ENCODE measurements at regions not wholly inside any gene's neighbourhood (a gene's known extent, or its start where the extent isn't known, plus 50 kb on each side); places are given as distances from the start of the nearest gene placed in this dataset.

GRCh38 chr3:17901893-17902292 is 159.5 kb upstream of the TBC1D5 start:
- TF ChIP-seq CTCF (IDR thresholded peaks at IDR 0.05), result no peak
- Mint-ChIP-seq H3K4me3 (no peak overlapping the region), H3K9me3 (peaks cover 8% of the 10 kb centered on the region), H3K27me3 (no peaks in the 10 kb centered on the region), H3K4me1 (ENCODE audit: low read depth) (no peaks in the 10 kb centered on the region), H3K36me3 (ENCODE audit: low read depth) (no peaks in the 10 kb centered on the region), H3K27ac (no peak overlapping the region)
- ATAC-seq (ENCODE audit: poor library complexity) (no peak), DNase-seq (no peak)
- Histone ChIP-seq H3K4me1 (ENCODE audit: insufficient read depth, low read length) (no peaks in the 10 kb centered on the region), H3K9me3 (ENCODE audit: control insufficient read depth in 1 of 2, insufficient read depth in 1 of 2, low read length in 2 of 2) (no peaks in the 10 kb centered on the region), H3K27ac (ENCODE audit: low read depth in 1 of 2, low read length in 2 of 2) (no peak overlapping the region), H3K4me3 (ENCODE audit: low read length) (no peak overlapping the region), H3K27me3 (ENCODE audit: control insufficient read depth in 1 of 2, insufficient read depth in 2 of 2, low read length in 2 of 2) (no peaks in the 10 kb centered on the region), H3K36me3 (ENCODE audit: insufficient read depth, low read length) (no peaks in the 10 kb centered on the region)
- POLR2A ChIA-PET, result no interaction called here
- CTCF ChIA-PET, result no interaction called here
- intact Hi-C loops (cut with DNase I, micrococcal nuclease), result no loop called here

DNA sequence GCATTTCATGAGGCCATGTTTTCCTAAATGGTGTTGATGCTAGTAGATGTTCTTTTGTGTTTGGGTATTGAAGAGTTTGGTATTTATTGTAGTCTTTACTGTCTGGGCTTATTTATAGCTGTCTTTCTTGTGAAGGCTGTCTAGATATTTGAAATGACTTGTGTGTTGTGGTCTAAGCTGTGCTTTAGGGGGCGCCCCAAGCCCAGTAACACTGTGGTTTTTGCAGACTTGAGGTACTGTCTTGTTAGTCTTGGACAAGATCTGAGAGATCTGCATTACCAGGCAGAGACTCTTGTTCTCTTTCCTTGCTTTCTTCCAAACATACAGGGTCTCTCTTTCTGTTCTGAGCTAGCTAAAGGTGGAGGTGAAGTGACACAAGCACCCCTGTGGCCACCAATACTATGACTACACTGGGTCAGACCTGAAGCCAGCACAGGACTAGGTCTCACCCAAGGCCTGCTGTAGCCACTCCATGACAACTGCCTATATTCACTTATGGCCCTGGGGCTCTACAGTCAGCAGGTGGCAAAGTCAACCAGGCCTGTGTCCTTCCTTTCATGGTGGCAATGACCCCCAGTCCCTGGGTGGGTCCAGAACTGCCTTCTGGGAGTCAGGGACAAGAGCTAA is 152.1 kb upstream of the TBC1D5 start:
- DNase-seq (peak in 10 of 14 experiments; percentile 6 to 42 (median 26)), ATAC-seq (ENCODE audit: poor library complexity) (peak; percentile 39)
- Mint-ChIP-seq H3K4me3 (no peak overlapping the region), H3K36me3 (ENCODE audit: low read depth) (no peaks in the 10 kb centered on the region), H3K27me3 (no peaks in the 10 kb centered on the region), H3K27ac (no peak overlapping the region), H3K4me1 (ENCODE audit: low read depth) (no peaks in the 10 kb centered on the region), H3K9me3 (peaks cover 8% of the 10 kb centered on the region)
- ChIA-PET CTCF (interaction anchor here (0.6 kb wide), 1 partner anchor 1136 kb away, joined by 3 read pairs; no protein-coding TSS in a partner anchor), POLR2A (no interaction called here)
- intact Hi-C loops (cut with DNase I, micrococcal nuclease), result loop anchor here (5.0 to 10.0 kb wide), 2 partner anchors 870 to 1093 kb away; no protein-coding TSS in a partner anchor
- H3K9me3 ChIP-seq (ENCODE audit: control insufficient read depth in 1 of 2, insufficient read depth in 1 of 2, low read length in 2 of 2), result no peaks in the 10 kb centered on the region
- no peak overlapping the region for H3K4me3 ChIP-seq (ENCODE audit: low read length)
- TF ChIP-seq CTCF (IDR thresholded peaks at IDR 0.05), result no peak
- no peaks in the 10 kb centered on the region for H3K4me1 ChIP-seq (ENCODE audit: insufficient read depth, low read length)
- H3K36me3 ChIP-seq (ENCODE audit: insufficient read depth, low read length), result no peaks in the 10 kb centered on the region
- no peaks in the 10 kb centered on the region for H3K27me3 ChIP-seq (ENCODE audit: control insufficient read depth in 1 of 2, insufficient read depth in 2 of 2, low read length in 2 of 2)
- no peak overlapping the region for H3K27ac ChIP-seq (ENCODE audit: low read depth in 1 of 2, low read length in 2 of 2)

DNA sequence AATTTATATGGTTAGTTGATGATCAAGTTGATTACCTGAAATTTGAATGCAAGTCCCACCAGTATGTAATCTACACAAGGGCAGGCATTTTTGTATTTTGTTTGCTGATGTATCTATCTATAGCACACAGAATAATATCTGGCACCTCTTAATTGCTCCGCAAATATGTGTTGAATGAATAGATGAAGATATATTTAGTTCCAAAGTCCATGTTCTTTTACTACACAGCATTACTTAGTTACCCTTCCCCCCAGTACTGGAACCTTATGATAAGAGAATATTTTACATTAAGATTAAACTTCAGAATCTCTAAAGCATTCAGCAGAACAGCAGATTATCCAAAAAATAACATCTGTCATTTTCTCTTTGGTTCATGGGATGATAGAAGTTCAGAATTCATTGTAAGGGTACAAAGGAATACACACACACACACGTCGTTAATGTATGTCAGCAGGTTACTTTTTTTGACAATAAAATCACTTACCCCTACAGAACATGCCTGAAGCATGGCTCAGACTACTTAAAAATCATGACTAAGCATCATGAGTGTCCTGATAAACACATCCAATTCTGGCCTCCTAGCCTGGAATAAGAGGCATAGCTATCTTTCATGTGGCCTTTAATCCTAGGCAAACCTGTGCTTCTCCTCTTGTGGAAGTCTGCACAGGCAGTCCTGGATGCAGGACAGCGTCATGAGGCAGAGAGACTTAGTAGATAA is 148.9 kb upstream of the TBC1D5 start:
- Mint-ChIP-seq H3K36me3 (ENCODE audit: low read depth) (no peaks in the 10 kb centered on the region), H3K4me1 (ENCODE audit: low read depth) (no peaks in the 10 kb centered on the region), H3K27me3 (no peaks in the 10 kb centered on the region), H3K4me3 (no peak overlapping the region), H3K9me3 (peaks cover 6% of the 10 kb centered on the region), H3K27ac (no peak overlapping the region)
- ATAC-seq (ENCODE audit: poor library complexity) (no peak), DNase-seq (no peak)
- CTCF ChIA-PET, result no interaction called here
- TF ChIP-seq CTCF (IDR thresholded peaks at IDR 0.05), result no peak
- POLR2A ChIA-PET, result no interaction called here
- H3K4me1 ChIP-seq (ENCODE audit: insufficient read depth, low read length), result no peaks in the 10 kb centered on the region
- intact Hi-C loops (cut with DNase I, micrococcal nuclease), result loop anchor here (5.0 to 10.0 kb wide), 2 partner anchors 874 to 1096 kb away; no protein-coding TSS in a partner anchor
- H3K36me3 ChIP-seq (ENCODE audit: insufficient read depth, low read length), result no peaks in the 10 kb centered on the region
- H3K9me3 ChIP-seq (ENCODE audit: control insufficient read depth in 1 of 2, insufficient read depth in 1 of 2, low read length in 2 of 2), result no peaks in the 10 kb centered on the region
- no peaks in the 10 kb centered on the region for H3K27me3 ChIP-seq (ENCODE audit: control insufficient read depth in 1 of 2, insufficient read depth in 2 of 2, low read length in 2 of 2)
- no peak overlapping the region for H3K4me3 ChIP-seq (ENCODE audit: low read length)
- H3K27ac ChIP-seq (ENCODE audit: low read depth in 1 of 2, low read length in 2 of 2), result no peak overlapping the region
